BLaER1 treated with 17β-estradiol and CSF1 and Interleukin-3, amounts not matched to agents 10 nM and 100 nM (cell line): ENCODE measurements at regions not wholly inside any gene's neighbourhood (a gene's known extent, or its start where the extent isn't known, plus 50 kb on each side); places are given as distances from the start of the nearest gene placed in this dataset.

ENCODE experiments used
- H3K27ac ChIP-seq, 11 experiments: shearing (Covaris generic); formaldehyde crosslinking; 2 replicates each; pipeline ENCODE4 v1.8.1; 2022
- H3K27me3 ChIP-seq, 11 experiments: shearing (Covaris generic); formaldehyde crosslinking; 2 replicates each; pipeline ENCODE4 v1.8.1; 2022
- H3K36me3 ChIP-seq, 11 experiments: shearing (Covaris generic); formaldehyde crosslinking; 2 replicates each; pipeline ENCODE4 v1.8.1; 2022
- H3K4me1 ChIP-seq, 10 experiments: shearing (Covaris generic); formaldehyde crosslinking; 2 replicates each; pipeline ENCODE4 v1.8.1; 2022
- H3K4me2 ChIP-seq, 11 experiments: shearing (Covaris generic); formaldehyde crosslinking; 2 replicates each; pipeline ENCODE4 v1.8.1; 2022
- H3K4me3 ChIP-seq, 10 experiments: shearing (Covaris generic); formaldehyde crosslinking; 2 replicates each; pipeline ENCODE4 v1.8.1; 2022
- H3K9ac ChIP-seq, 11 experiments: shearing (Covaris generic); formaldehyde crosslinking; 2 replicates each; pipeline ENCODE4 v1.8.1; 2022
- H3K9me3 ChIP-seq, 11 experiments: shearing (Covaris generic); formaldehyde crosslinking; replicated peaks in 1 of 11; 2 replicates each; pipeline ENCODE4 v1.8.1; 2022
- H4K20me1 ChIP-seq, 11 experiments: shearing (Covaris generic); formaldehyde crosslinking; 2 replicates each; pipeline ENCODE4 v1.8.1; 2022
- Cebpa-rat ChIP-seq, 11 experiments: shearing (Covaris generic); IDR thresholded peaks; 2 replicates each; pipeline ENCODE4 v1.8.1; 2022

GRCh38 chr20:50417484-50418235 lies 92.5 kb upstream of the PTPN1 start:
- Histone ChIP-seq H3K27me3 (no peaks in the 10 kb centered on the region), H3K4me3 (no peak overlapping the region), H3K4me2 (no peak overlapping the region), H3K4me1 (peaks cover 0 to 17% (median 4%) of the 10 kb centered on the region in 10 experiments; a peak in 12 of 20 replicates), H3K27ac (no peak overlapping the region), H3K9me3 (peaks cover 6 to 15% (median 7%) of the 10 kb centered on the region in 11 experiments; a peak in 21 of 22 replicates), H3K36me3 (no peaks in the 10 kb centered on the region), H4K20me1 (no peaks in the 10 kb centered on the region), H3K9ac (no peak overlapping the region)
- TF ChIP-seq Cebpa-rat (IDR thresholded peaks at IDR 0.05) = no peak

GRCh38 chr20:50418890-50419642 lies 91.1 kb upstream of the PTPN1 start:
- peaks cover 5 to 31% (median 18%) of the 10 kb centered on the region in 10 experiments; a peak in 18 of 20 replicates for H3K4me1 ChIP-seq
- no peaks in the 10 kb centered on the region for H3K27me3 ChIP-seq
- TF ChIP-seq Cebpa-rat (IDR thresholded peaks at IDR 0.05) = no peak
- H3K4me3 ChIP-seq = no peak overlapping the region
- H4K20me1 ChIP-seq = no peaks in the 10 kb centered on the region
- H3K36me3 ChIP-seq = no peaks in the 10 kb centered on the region
- H3K9ac ChIP-seq = no peak overlapping the region
- no peak overlapping the region for H3K27ac ChIP-seq
- H3K4me2 ChIP-seq = peak overlapping the region in 2 of 11 experiments; percentile 6 to 36; a peak in 2 of 22 replicates
- H3K9me3 ChIP-seq = peaks cover 6 to 9% (median 7%) of the 10 kb centered on the region in 11 experiments; a peak in 21 of 22 replicates

GRCh38 chr20:50420380-50420779 lies 89.8 kb upstream of the PTPN1 start:
- no peak overlapping the region for H3K27ac ChIP-seq
- no peak overlapping the region for H3K4me2 ChIP-seq
- H3K4me1 ChIP-seq = peaks cover 5 to 33% (median 19%) of the 10 kb centered on the region in 10 experiments; a peak in 18 of 20 replicates
- H3K36me3 ChIP-seq = no peaks in the 10 kb centered on the region
- no peak overlapping the region for H3K9ac ChIP-seq
- no peaks in the 10 kb centered on the region for H3K27me3 ChIP-seq
- no peak for TF ChIP-seq Cebpa-rat (IDR thresholded peaks at IDR 0.05)
- H4K20me1 ChIP-seq = no peaks in the 10 kb centered on the region
- H3K4me3 ChIP-seq = no peak overlapping the region
- peaks cover 6 to 8% (median 7%) of the 10 kb centered on the region in 11 experiments; a peak in 20 of 22 replicates for H3K9me3 ChIP-seq

- H3K4me2 ChIP-seq = peak overlapping the region in 1 of 11 experiments; percentile 48; a peak in 1 of 22 replicates
- H3K9ac ChIP-seq = no peak overlapping the region
- peaks cover 6 to 8% (median 7%) of the 10 kb centered on the region in 11 experiments; a peak in 20 of 22 replicates for H3K9me3 ChIP-seq
- H3K27ac ChIP-seq = 0 out of 22 replicates have a peak overlapping the region, but pooled peaks of 1 of the 11 experiments have one; percentile 48
- H3K4me3 ChIP-seq = no peak overlapping the region
- peaks cover 5 to 41% (median 19%) of the 10 kb centered on the region in 10 experiments; a peak in 18 of 20 replicates for H3K4me1 ChIP-seq
- no peaks in the 10 kb centered on the region for H3K36me3 ChIP-seq
- no peaks in the 10 kb centered on the region for H4K20me1 ChIP-seq
- no peak for TF ChIP-seq Cebpa-rat (IDR thresholded peaks at IDR 0.05)
- H3K27me3 ChIP-seq = no peaks in the 10 kb centered on the region
These were observed 88.5 kb upstream of the PTPN1 start for GRCh38 chr20:50421356-50422340.

GRCh38 chr20:50423758-50424157 lies 86.4 kb upstream of the PTPN1 start:
- no peak for TF ChIP-seq Cebpa-rat (IDR thresholded peaks at IDR 0.05)
- H4K20me1 ChIP-seq = no peaks in the 10 kb centered on the region
- H3K27ac ChIP-seq = peak overlapping the region in 2 of 11 experiments; percentile 28 to 51; a peak in 2 of 22 replicates
- 0 out of 22 replicates have a peak overlapping the region, but pooled peaks of 1 of the 11 experiments have one; percentile 3 for H3K9ac ChIP-seq
- peaks cover 5 to 57% (median 23%) of the 10 kb centered on the region in 10 experiments; a peak in 18 of 20 replicates for H3K4me1 ChIP-seq
- no peaks in the 10 kb centered on the region for H3K36me3 ChIP-seq
- no peaks in the 10 kb centered on the region for H3K27me3 ChIP-seq
- H3K9me3 ChIP-seq = peaks cover 6 to 8% (median 7%) of the 10 kb centered on the region in 11 experiments; a peak in 20 of 22 replicates
- H3K4me3 ChIP-seq = no peak overlapping the region
- peak overlapping the region; percentile 18 to 61 (median 48); a peak in 19 of 22 replicates for H3K4me2 ChIP-seq

- H4K20me1 ChIP-seq = no peaks in the 10 kb centered on the region
- H3K4me3 ChIP-seq = no peak overlapping the region
- H3K36me3 ChIP-seq = no peaks in the 10 kb centered on the region
- TF ChIP-seq Cebpa-rat (IDR thresholded peaks at IDR 0.05) = no peak
- peaks cover 6 to 8% (median 7%) of the 10 kb centered on the region in 11 experiments; a peak in 20 of 22 replicates for H3K9me3 ChIP-seq
- H3K27ac ChIP-seq = no peak overlapping the region
- peaks cover 5 to 44% (median 23%) of the 10 kb centered on the region in 10 experiments; a peak in 18 of 20 replicates for H3K4me1 ChIP-seq
- H3K4me2 ChIP-seq = 0 out of 22 replicates have a peak overlapping the region, but pooled peaks of 1 of the 11 experiments have one; percentile 2
- no peaks in the 10 kb centered on the region for H3K27me3 ChIP-seq
- no peak overlapping the region for H3K9ac ChIP-seq
These were observed 85.1 kb upstream of the PTPN1 start for GRCh38 chr20:50425076-50425475.

GRCh38 chr20:50426866-50427718 lies 83.1 kb upstream of the PTPN1 start:
- Histone ChIP-seq H3K4me1 (peaks cover 5 to 51% (median 23%) of the 10 kb centered on the region in 10 experiments; a peak in 18 of 20 replicates), H3K27ac (peak overlapping the region in 2 of 11 experiments; percentile 3 to 20; a peak in 1 of 22 replicates)
- TF ChIP-seq Cebpa-rat (IDR thresholded peaks at IDR 0.05) = no peak

More at GRCh38 chr20:50426866-50427718, 83.1 kb upstream of the PTPN1 start:
- H4K20me1 ChIP-seq = no peaks in the 10 kb centered on the region
- H3K9ac ChIP-seq = no peak overlapping the region
- no peak overlapping the region for H3K4me3 ChIP-seq
- H3K36me3 ChIP-seq = no peaks in the 10 kb centered on the region
- no peaks in the 10 kb centered on the region; a peak in 3 of 22 replicates for H3K9me3 ChIP-seq
- no peaks in the 10 kb centered on the region for H3K27me3 ChIP-seq
- peak overlapping the region in 5 of 11 experiments; percentile 2 to 72 (median 45); a peak in 9 of 22 replicates for H3K4me2 ChIP-seq
